ENCODE measurements at regions not wholly inside any gene's neighbourhood (a gene's known extent, or its start where the extent isn't known, plus 50 kb on each side); places are given as distances from the start of the nearest gene placed in this dataset.

DNA sequence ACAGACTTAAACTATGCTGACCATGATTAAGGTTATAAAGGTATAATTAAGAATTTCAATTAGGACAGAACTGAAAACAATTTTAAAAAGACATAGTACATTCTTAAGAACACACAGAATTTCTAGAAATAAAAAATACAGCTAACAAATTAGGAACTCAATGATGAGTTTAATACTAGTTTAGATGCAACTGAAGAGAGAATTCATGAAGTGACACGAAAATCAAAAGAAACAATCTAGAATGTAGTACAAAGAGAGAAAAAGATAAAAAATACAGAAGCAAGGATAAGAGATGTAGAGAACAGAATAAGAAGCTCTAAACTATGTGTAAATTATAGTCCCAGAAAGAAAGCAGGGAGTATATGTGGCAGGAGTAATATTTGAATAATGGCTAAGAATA, 187.8 kb upstream of the KRR1 start:
- no peak for TF ChIP-seq EP300 (conservative IDR thresholded peaks at IDR 0.05; ENCODE audit: poor library complexity, severe bottlenecking)
- TF ChIP-seq, protein P1, sequence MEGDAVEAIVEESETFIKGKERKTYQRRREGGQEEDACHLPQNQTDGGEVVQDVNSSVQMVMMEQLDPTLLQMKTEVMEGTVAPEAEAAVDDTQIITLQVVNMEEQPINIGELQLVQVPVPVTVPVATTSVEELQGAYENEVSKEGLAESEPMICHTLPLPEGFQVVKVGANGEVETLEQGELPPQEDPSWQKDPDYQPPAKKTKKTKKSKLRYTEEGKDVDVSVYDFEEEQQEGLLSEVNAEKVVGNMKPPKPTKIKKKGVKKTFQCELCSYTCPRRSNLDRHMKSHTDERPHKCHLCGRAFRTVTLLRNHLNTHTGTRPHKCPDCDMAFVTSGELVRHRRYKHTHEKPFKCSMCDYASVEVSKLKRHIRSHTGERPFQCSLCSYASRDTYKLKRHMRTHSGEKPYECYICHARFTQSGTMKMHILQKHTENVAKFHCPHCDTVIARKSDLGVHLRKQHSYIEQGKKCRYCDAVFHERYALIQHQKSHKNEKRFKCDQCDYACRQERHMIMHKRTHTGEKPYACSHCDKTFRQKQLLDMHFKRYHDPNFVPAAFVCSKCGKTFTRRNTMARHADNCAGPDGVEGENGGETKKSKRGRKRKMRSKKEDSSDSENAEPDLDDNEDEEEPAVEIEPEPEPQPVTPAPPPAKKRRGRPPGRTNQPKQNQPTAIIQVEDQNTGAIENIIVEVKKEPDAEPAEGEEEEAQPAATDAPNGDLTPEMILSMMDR (IDR thresholded peaks at IDR 0.05; ENCODE audit: poor library complexity, severe bottlenecking) = no peak
- TF ChIP-seq SMC3 (conservative IDR thresholded peaks at IDR 0.05; ENCODE audit: poor library complexity) = no peak
- TF ChIP-seq, protein P2, sequence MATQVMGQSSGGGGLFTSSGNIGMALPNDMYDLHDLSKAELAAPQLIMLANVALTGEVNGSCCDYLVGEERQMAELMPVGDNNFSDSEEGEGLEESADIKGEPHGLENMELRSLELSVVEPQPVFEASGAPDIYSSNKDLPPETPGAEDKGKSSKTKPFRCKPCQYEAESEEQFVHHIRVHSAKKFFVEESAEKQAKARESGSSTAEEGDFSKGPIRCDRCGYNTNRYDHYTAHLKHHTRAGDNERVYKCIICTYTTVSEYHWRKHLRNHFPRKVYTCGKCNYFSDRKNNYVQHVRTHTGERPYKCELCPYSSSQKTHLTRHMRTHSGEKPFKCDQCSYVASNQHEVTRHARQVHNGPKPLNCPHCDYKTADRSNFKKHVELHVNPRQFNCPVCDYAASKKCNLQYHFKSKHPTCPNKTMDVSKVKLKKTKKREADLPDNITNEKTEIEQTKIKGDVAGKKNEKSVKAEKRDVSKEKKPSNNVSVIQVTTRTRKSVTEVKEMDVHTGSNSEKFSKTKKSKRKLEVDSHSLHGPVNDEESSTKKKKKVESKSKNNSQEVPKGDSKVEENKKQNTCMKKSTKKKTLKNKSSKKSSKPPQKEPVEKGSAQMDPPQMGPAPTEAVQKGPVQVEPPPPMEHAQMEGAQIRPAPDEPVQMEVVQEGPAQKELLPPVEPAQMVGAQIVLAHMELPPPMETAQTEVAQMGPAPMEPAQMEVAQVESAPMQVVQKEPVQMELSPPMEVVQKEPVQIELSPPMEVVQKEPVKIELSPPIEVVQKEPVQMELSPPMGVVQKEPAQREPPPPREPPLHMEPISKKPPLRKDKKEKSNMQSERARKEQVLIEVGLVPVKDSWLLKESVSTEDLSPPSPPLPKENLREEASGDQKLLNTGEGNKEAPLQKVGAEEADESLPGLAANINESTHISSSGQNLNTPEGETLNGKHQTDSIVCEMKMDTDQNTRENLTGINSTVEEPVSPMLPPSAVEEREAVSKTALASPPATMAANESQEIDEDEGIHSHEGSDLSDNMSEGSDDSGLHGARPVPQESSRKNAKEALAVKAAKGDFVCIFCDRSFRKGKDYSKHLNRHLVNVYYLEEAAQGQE (IDR thresholded peaks at IDR 0.05; ENCODE audit: borderline replicate concordance) = no peak
- no peak for TF ChIP-seq RAD21 (conservative IDR thresholded peaks at IDR 0.05)
- no peak for TF ChIP-seq EZH2 (IDR thresholded peaks at IDR 0.05; ENCODE audit: borderline replicate concordance, insufficient read depth, low read length, poor library complexity, severe bottlenecking)
- TF ChIP-seq POLR2AphosphoS5 (IDR thresholded peaks at IDR 0.05) = no peak
- TF ChIP-seq MXI1 (conservative IDR thresholded peaks at IDR 0.05; ENCODE audit: poor library complexity, severe bottlenecking) = no peak
- no peak for TF ChIP-seq TAF1 (IDR thresholded peaks at IDR 0.05; ENCODE audit: low read depth)

Measured in neural cell (in vitro differentiated cells).